ENCODE measurements at regions not wholly inside any gene's neighbourhood (a gene's known extent, or its start where the extent isn't known, plus 50 kb on each side); places are given as distances from the start of the nearest gene placed in this dataset.

- DNase-seq (ENCODE audit: low read depth in 2 of 2), result no peak
Observed at GRCh38 chr5:4108690-4109089, 513.1 kb downstream of the IRX1 start.

GRCh38 chr5:4113426-4113825 lies 517.8 kb downstream of the IRX1 start:
- no peak for DNase-seq (ENCODE audit: low read depth in 2 of 2)

GRCh38 chr5:4113905-4114304 lies 518.3 kb downstream of the IRX1 start:
- no peak for DNase-seq (ENCODE audit: low read depth in 2 of 2)

- no peak for DNase-seq (ENCODE audit: low read depth in 2 of 2)
Observed at GRCh38 chr5:4114452-4114851, 518.8 kb downstream of the IRX1 start.

GRCh38 chr5:4116834-4117233 lies 521.2 kb downstream of the IRX1 start:
- DNase-seq (ENCODE audit: low read depth in 2 of 2), result no peak

GRCh38 chr5:4124221-4124970 lies 528.8 kb downstream of the IRX1 start:
- DNase-seq (ENCODE audit: low read depth in 2 of 2), result no peak

GRCh38 chr5:4128994-4129393 lies 533.4 kb downstream of the IRX1 start:
- no peak for DNase-seq (ENCODE audit: low read depth in 2 of 2)

GRCh38 chr5:4129523-4129922 lies 533.9 kb downstream of the IRX1 start:
- DNase-seq (ENCODE audit: low read depth in 2 of 2), result no peak

- DNase-seq (ENCODE audit: low read depth in 2 of 2), result no peak
Observed at GRCh38 chr5:4130819-4131218, 535.2 kb downstream of the IRX1 start.

- no peak for DNase-seq (ENCODE audit: low read depth in 2 of 2)
Observed at GRCh38 chr5:4137781-4138180, 542.1 kb downstream of the IRX1 start.

- DNase-seq (ENCODE audit: low read depth in 2 of 2), result no peak
Observed at GRCh38 chr5:4142842-4143241, 547.2 kb downstream of the IRX1 start.

- no peak for DNase-seq (ENCODE audit: low read depth in 2 of 2)
Observed at GRCh38 chr5:4144411-4145007, 548.9 kb downstream of the IRX1 start.

- DNase-seq (ENCODE audit: low read depth in 2 of 2), result no peak
Observed at GRCh38 chr5:4145511-4145910, 549.9 kb downstream of the IRX1 start.

GRCh38 chr5:4148009-4148408 lies 552.4 kb downstream of the IRX1 start:
- no peak for DNase-seq (ENCODE audit: low read depth in 2 of 2)

GRCh38 chr5:4150067-4150466 lies 554.4 kb downstream of the IRX1 start:
- DNase-seq (ENCODE audit: low read depth in 2 of 2), result no peak

GRCh38 chr5:4156153-4156552 lies 560.5 kb downstream of the IRX1 start:
- DNase-seq (ENCODE audit: low read depth in 2 of 2), result no peak

GRCh38 chr5:4156889-4157288 lies 561.3 kb downstream of the IRX1 start:
- DNase-seq (ENCODE audit: low read depth in 2 of 2), result no peak

GRCh38 chr5:4158750-4159447 lies 563.3 kb downstream of the IRX1 start:
- DNase-seq (ENCODE audit: low read depth in 2 of 2), result no peak

- no peak for DNase-seq (ENCODE audit: low read depth in 2 of 2)
Observed at GRCh38 chr5:4159681-4160080, 564.0 kb downstream of the IRX1 start.

- DNase-seq (ENCODE audit: low read depth in 2 of 2), result no peak
Observed at GRCh38 chr5:4164167-4164566, 568.5 kb downstream of the IRX1 start.

- no peak for DNase-seq (ENCODE audit: low read depth in 2 of 2)
Observed at GRCh38 chr5:4180703-4181102, 585.1 kb downstream of the IRX1 start.

- no peak for DNase-seq (ENCODE audit: low read depth in 2 of 2)
Observed at GRCh38 chr5:4182144-4182543, 586.5 kb downstream of the IRX1 start.

- no peak for DNase-seq (ENCODE audit: low read depth in 2 of 2)
Observed at GRCh38 chr5:4185127-4185526, 589.5 kb downstream of the IRX1 start.

Data from stimulated activated CD4-positive, alpha-beta T cell treated with anti-CD3 and anti-CD28 coated beads, Interleukin-1b, Interleukin-23, amount 100 ng/mL, for 1 hour (primary cell).